SK-N-SH (cell line): ENCODE measurements at regions not wholly inside any gene's neighbourhood (a gene's known extent, or its start where the extent isn't known, plus 50 kb on each side); places are given as distances from the start of the nearest gene placed in this dataset.
"Not testable (repeated sequence)": the region's sequence is repeated elsewhere in the genome, so short reads cannot be mapped to it uniquely, and the experiment has no call there.

ENCODE experiments used
- CTCF ChIA-PET: fragments of 300-600, 350-600 bp; formaldehyde crosslinking; extraction: SDS; loops from one replicate; lab custom pipeline; 2021; lab: Yijun Ruan, JAX
- POLR2A ChIA-PET: fragments of 350-600 bp; sonication (Branson Sonifier 250); formaldehyde crosslinking; extraction: SDS; loops from one replicate; lab custom pipeline; 2020; ENCODE audit warnings: antibody characterized with exemption, inconsistent platforms; lab: Yijun Ruan, JAX
- DNase-seq: peaks from one replicate; pipeline ENCODE4 v3.0.0; 2012
- H2AFZ ChIP-seq: fragments of 200-600 bp; sonication (generic); 2 replicates; pipeline ENCODE4 v1.8.1; 2016; ENCODE audit warnings: antibody characterized with exemption, mild to moderate bottlenecking, low read depth
- H3F3A ChIP-seq: fragments of 200-600 bp; sonication (generic); replicated peaks from 2 replicates; pipeline ENCODE3; 2016; ENCODE audit warnings: antibody characterized with exemption, mild to moderate bottlenecking; ENCODE audit not compliant: insufficient read depth
- H3K27ac ChIP-seq, 2 experiments: fragments of 200-500 bp in 1 of 2; fragments of 200-600 bp in 1 of 2; sonication (Bioruptor generic) in 1 of 2; sonication (generic), shearing (Covaris generic) in 1 of 2; 2 replicates each; pipeline versions ENCODE4 v1.5.1 to v1.6.1; 2014 to 2016; ENCODE audit warnings: low read depth in 2 of 2, inconsistent platforms in 1 of 2, low read length in 1 of 2, mild to moderate bottlenecking in 1 of 2, mixed read lengths in 1 of 2
- H3K27me3 ChIP-seq: fragments of 200-600 bp; sonication (generic), shearing (Covaris generic); 2 replicates; pipeline ENCODE4 v1.6.1; 2016; ENCODE audit warnings: mixed run types; ENCODE audit not compliant: insufficient read depth
- H3K36me3 ChIP-seq, 2 experiments: fragments of 200-500 bp in 1 of 2; fragments of 200-600 bp in 1 of 2; sonication (Bioruptor generic) in 1 of 2; sonication (generic) in 1 of 2; replicated peaks in 1 of 2; 2 replicates each; pipeline versions ENCODE3 to v1.5.1; 2014 to 2016; ENCODE audit warnings: low read length in 1 of 2, mild to moderate bottlenecking in 1 of 2; ENCODE audit not compliant: insufficient read depth in 2 of 2, control insufficient read depth in 1 of 2
- H3K4me1 ChIP-seq, 2 experiments: fragments of 200-500 bp in 1 of 2; fragments of 200-600 bp in 1 of 2; sonication (Bioruptor generic) in 1 of 2; sonication (generic), shearing (Covaris generic) in 1 of 2; 2 replicates each; pipeline versions ENCODE4 v1.5.1 to v1.6.1; 2014 to 2016; ENCODE audit warnings: low read depth in 1 of 2, low read length in 1 of 2, mixed run types in 1 of 2; ENCODE audit not compliant: insufficient read depth in 2 of 2, control insufficient read depth in 1 of 2
- H3K4me2 ChIP-seq: fragments of 200-600 bp; sonication (generic), shearing (Covaris generic); 2 replicates; pipeline ENCODE4 v1.6.1; 2017; ENCODE audit warnings: mixed run types
- H3K4me3 ChIP-seq, 2 experiments: fragments of 200-500 bp in 1 of 2; fragments of 200-600 bp in 1 of 2; sonication (Bioruptor generic) in 1 of 2; sonication (generic), shearing (Covaris generic) in 1 of 2; 2 replicates each; pipeline versions ENCODE4 v1.5.1 to v1.8.1; 2014 to 2016; ENCODE audit warnings: low read depth in 2 of 2, inconsistent platforms in 1 of 2, low read length in 1 of 2, mild to moderate bottlenecking in 1 of 2, mixed read lengths in 1 of 2, moderate library complexity in 1 of 2
- H3K79me2 ChIP-seq: fragments of 200-600 bp; sonication (generic); 2 replicates; pipeline ENCODE4 v1.8.1; 2017; ENCODE audit warnings: mild to moderate bottlenecking; ENCODE audit not compliant: insufficient read depth
- H3K9ac ChIP-seq: fragments of 200-600 bp; sonication (generic); 2 replicates; pipeline ENCODE4 v1.6.1; 2017; ENCODE audit warnings: mixed run types
- H3K9me2 ChIP-seq: fragments of 200-600 bp; sonication (generic); 2 replicates; pipeline ENCODE4 v1.6.1; 2017; ENCODE audit warnings: mixed run types
- H3K9me3 ChIP-seq: fragments of 200-600 bp; sonication (generic); 2 replicates; pipeline ENCODE4 v1.6.1; 2017; ENCODE audit warnings: mixed run types, mild to moderate bottlenecking, moderate library complexity
- H4K20me1 ChIP-seq: fragments of 200-600 bp; sonication (generic); 2 replicates; pipeline ENCODE4 v1.6.1; 2017; ENCODE audit warnings: mild to moderate bottlenecking, mixed run types; ENCODE audit not compliant: insufficient read depth
- FOXM1 ChIP-seq: IDR thresholded peaks from 2 replicates; pipeline ENCODE4 v1.4.0; 2012; ENCODE audit warnings: low read depth, mild to moderate bottlenecking
- IRF3 ChIP-seq: fragments of 150-350 bp; IDR thresholded peaks from 2 replicates; pipeline ENCODE4 v1.6.1; 2016; ENCODE audit warnings: mild to moderate bottlenecking, low read depth, low read length
- JUND ChIP-seq: IDR thresholded peaks from 2 replicates; pipeline ENCODE4 v1.4.0; 2012
- MAX ChIP-seq: IDR thresholded peaks from 2 replicates; pipeline ENCODE4 v1.4.0; 2012; ENCODE audit warnings: low read depth
- MEF2A ChIP-seq: IDR thresholded peaks from 2 replicates; pipeline ENCODE4 v1.4.0; 2012; ENCODE audit warnings: low read depth, borderline replicate concordance
- NRF1 ChIP-seq: IDR thresholded peaks from 2 replicates; pipeline ENCODE4 v1.6.1; 2012; ENCODE audit warnings: low read depth, mild to moderate bottlenecking, low read length
- PBX3 ChIP-seq: IDR thresholded peaks from 2 replicates; pipeline ENCODE4; 2012
- RCOR1 ChIP-seq: fragments of 150-350 bp; IDR thresholded peaks from 2 replicates; pipeline ENCODE4 v1.6.1; 2017; ENCODE audit warnings: antibody characterized with exemption, low read length
- RFX5 ChIP-seq: IDR thresholded peaks from 2 replicates; pipeline ENCODE4 v1.6.1; 2012; ENCODE audit warnings: mild to moderate bottlenecking, improper control_type of control experiment, low read length
- RXRA ChIP-seq: IDR thresholded peaks from 2 replicates; pipeline ENCODE4 v1.4.0; 2012; ENCODE audit warnings: low read depth, mild to moderate bottlenecking, borderline replicate concordance
- SIN3A ChIP-seq: IDR thresholded peaks from 2 replicates; pipeline ENCODE4 v1.6.1; 2012; ENCODE audit warnings: low read depth, mild to moderate bottlenecking, low read length, moderate library complexity, borderline replicate concordance
- TCF12 ChIP-seq: IDR thresholded peaks from 2 replicates; pipeline ENCODE4 v1.4.0; 2012
- TEAD4 ChIP-seq: IDR thresholded peaks from 2 replicates; pipeline ENCODE4 v1.4.0; 2012; ENCODE audit warnings: mild to moderate bottlenecking, borderline replicate concordance; ENCODE audit not compliant: insufficient read depth
- WGBS: methylation state at CpG from one replicate; pipeline ENCODE4 v1.1.6; 2017; ENCODE audit warnings: low lambda C conversion rate; 5-methylcytosine and 5-hydroxymethylcytosine counted together
- TF ChIP-seq, protein P1 (sequence below): IDR thresholded peaks from 2 replicates; pipeline ENCODE4 v1.4.0; 2012; ENCODE audit warnings: low read depth, borderline replicate concordance

DNA sequence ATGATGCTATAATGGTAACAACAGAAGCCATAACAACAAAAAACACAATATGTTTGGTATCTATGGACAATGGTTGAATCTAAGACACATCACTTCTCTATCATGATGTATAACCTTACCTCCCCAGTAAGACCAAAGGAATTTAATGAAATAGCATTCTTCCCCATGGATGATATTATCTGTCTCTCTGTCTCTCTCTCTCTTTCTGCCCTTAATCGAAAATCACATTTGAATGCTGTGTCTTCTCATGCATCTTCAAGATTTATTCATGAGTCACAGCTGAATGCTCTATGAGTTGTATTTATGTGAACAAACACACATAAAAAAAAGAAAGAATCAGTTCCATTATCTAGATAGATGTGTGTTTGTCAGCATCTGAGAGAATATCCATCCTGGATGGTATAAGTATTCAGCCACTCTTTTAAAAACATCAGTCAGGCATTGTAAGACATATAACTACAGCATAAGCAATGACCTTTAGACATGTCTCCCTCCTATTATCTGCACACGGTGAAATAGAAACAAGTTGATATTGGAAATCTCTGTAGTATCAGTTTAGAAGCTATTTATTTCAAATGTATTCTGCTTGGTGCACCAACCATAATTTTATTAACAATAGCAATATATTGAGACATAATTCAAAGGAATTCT, 433.3 kb downstream of the TOX3 start:
- H3K9me2 ChIP-seq = no peaks in the 10 kb centered on the region
- no peaks in the 10 kb centered on the region for H3K36me3 ChIP-seq
- CTCF ChIA-PET = no interaction called here
- H3K27ac ChIP-seq = no peak overlapping the region
- H3K9me3 ChIP-seq = no peaks in the 10 kb centered on the region
- no peak overlapping the region for H2AFZ ChIP-seq
- H3F3A ChIP-seq = no peaks in the 10 kb centered on the region
- no peaks in the 10 kb centered on the region for H3K4me1 ChIP-seq
- TF ChIP-seq SIN3A = no peak
- TF ChIP-seq, protein P1, sequence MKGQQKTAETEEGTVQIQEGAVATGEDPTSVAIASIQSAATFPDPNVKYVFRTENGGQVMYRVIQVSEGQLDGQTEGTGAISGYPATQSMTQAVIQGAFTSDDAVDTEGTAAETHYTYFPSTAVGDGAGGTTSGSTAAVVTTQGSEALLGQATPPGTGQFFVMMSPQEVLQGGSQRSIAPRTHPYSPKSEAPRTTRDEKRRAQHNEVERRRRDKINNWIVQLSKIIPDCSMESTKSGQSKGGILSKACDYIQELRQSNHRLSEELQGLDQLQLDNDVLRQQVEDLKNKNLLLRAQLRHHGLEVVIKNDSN = no peak
- TF ChIP-seq RFX5 = no peak
- TF ChIP-seq RCOR1 = no peak
- no peak for TF ChIP-seq MAX
- TF ChIP-seq RXRA = no peak
- no peak for TF ChIP-seq MEF2A
- TF ChIP-seq IRF3 = no peak
- TF ChIP-seq NRF1 = no peak
- no peak for TF ChIP-seq FOXM1
- H3K4me2 ChIP-seq = no peak overlapping the region
- H3K79me2 ChIP-seq = no peaks in the 10 kb centered on the region
- no peak overlapping the region for H3K4me3 ChIP-seq
- H3K27me3 ChIP-seq = no peaks in the 10 kb centered on the region
- WGBS = 8% methylated on average over 2 of the region's 2 CpGs
- no peaks in the 10 kb centered on the region for H4K20me1 ChIP-seq
- no peak for DNase-seq
- no peak overlapping the region for H3K9ac ChIP-seq
- POLR2A ChIA-PET = no interaction called here

DNA sequence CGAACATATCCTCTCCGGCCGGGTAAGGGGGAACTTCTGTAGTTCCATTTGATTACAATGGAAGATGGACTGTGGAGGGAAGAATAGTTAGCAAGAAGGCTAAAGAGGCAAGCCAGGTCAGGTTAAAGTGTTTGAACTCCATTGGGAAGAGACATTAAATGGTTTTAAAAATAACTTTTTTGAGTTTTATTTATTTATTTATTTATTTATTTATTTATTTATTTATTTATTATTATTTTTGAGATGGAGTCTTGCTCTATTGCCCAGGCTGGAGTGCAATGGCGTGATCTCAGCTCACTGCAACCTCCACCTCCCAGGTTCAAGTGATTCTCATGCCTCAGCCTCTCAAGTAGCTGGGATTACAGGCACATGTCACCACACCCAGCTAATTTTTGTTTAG, 441.9 kb downstream of the TOX3 start:
- H4K20me1 ChIP-seq, DNase-seq, H3K9me3 ChIP-seq, H3K36me3 ChIP-seq, H3K9ac ChIP-seq, H3K79me2 ChIP-seq, H3K4me1 ChIP-seq, H3K4me2 ChIP-seq, H3K9me2 ChIP-seq, H3K27ac ChIP-seq, H3F3A ChIP-seq, H2AFZ ChIP-seq, POLR2A ChIA-PET, H3K27me3 ChIP-seq, CTCF ChIA-PET, H3K4me3 ChIP-seq: not testable (repeated sequence)
- WGBS = 21% methylated on average over 4 of the region's 4 CpGs

- Histone ChIP-seq H4K20me1 (no peaks in the 10 kb centered on the region), H3K4me1 (no peaks in the 10 kb centered on the region), H3K27me3 (no peaks in the 10 kb centered on the region), H3K4me2 (no peak overlapping the region), H3K79me2 (no peaks in the 10 kb centered on the region), H3K9me2 (no peaks in the 10 kb centered on the region; the same call in 1 of the 2 replicates), H3K4me3 (no peak overlapping the region), H3F3A (no peaks in the 10 kb centered on the region), H3K36me3 (no peaks in the 10 kb centered on the region), H3K27ac (no peak overlapping the region), H3K9me3 (no peaks in the 10 kb centered on the region), H2AFZ (no peak overlapping the region), H3K9ac (no peak overlapping the region)
- no peak for TF ChIP-seq SIN3A
- TF ChIP-seq TCF12 = no peak
- no peak for TF ChIP-seq PBX3
- TF ChIP-seq JUND = no peak
- no peak for TF ChIP-seq TEAD4
- CTCF ChIA-PET = no interaction called here
- WGBS = 6% methylated on average over 1 of the region's 1 CpG
- no peak for DNase-seq
- POLR2A ChIA-PET = no interaction called here
Measured at GRCh38 chr16:52103791-52104190, 443.2 kb downstream of the TOX3 start.
